ENCODE measurements at regions not wholly inside any gene's neighbourhood (a gene's known extent, or its start where the extent isn't known, plus 50 kb on each side); places are given as distances from the start of the nearest gene placed in this dataset.
A peak's percentile ranks its signal among the peaks of the same experiment; 100 is the strongest.

DNA sequence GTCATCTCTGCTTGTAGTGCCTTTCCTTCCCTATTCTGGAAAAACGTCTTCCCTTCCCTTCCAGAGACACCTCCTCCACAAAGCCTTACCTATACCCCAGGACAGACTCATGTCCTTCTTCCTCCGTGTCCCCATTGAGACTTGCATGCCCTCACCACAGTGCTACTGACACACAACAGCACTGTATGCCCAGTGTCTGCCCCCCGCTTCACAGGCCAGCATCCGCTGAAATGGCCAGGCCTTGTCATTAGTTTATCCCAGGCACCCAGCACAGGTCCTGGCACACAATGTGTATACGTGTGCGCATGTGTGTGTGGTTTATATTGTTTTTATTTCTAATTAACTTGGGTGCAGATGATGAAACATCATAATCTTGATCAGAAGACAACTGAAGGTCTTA is 130.1 kb upstream of the CCL2 start:
- Histone ChIP-seq H3K14ac (replicated peaks; ENCODE audit: low read depth, low read length) (no peak overlapping the region), H3K9ac (ENCODE audit: low read depth, low read length) (no peak overlapping the region), H3K27me3 (ENCODE audit: control insufficient read depth, insufficient read depth, low read length) (no peaks in the 10 kb centered on the region; the same call in 1 of the 2 replicates), H4K20me1 (ENCODE audit: insufficient read depth, low read length) (no peaks in the 10 kb centered on the region), H4K91ac (ENCODE audit: insufficient read depth, low read depth, low read length) (no peak overlapping the region), H2BK5ac (ENCODE audit: low read depth, low read length, poor library complexity, severe bottlenecking) (no peak overlapping the region), H4K8ac (ENCODE audit: low read depth in 2 of 2, low read length in 2 of 2) (no peak overlapping the region), H2BK20ac (ENCODE audit: low read depth, low read length) (no peak overlapping the region), H3K4me1 (ENCODE audit: control insufficient read depth, insufficient read depth, low read length) (no peaks in the 10 kb centered on the region), H3K4me2 (ENCODE audit: low read depth, low read length) (no peak overlapping the region), H3K9me3 (ENCODE audit: control insufficient read depth, insufficient read depth, low read length) (no peaks in the 10 kb centered on the region), H3K4me3 (ENCODE audit: insufficient read depth, low read depth, low read length) (no peak overlapping the region), H2AFZ (replicated peaks; ENCODE audit: low read length, poor library complexity) (peak overlapping the region; percentile 10), H2AK9ac (replicated peaks; ENCODE audit: low read depth, low read length, poor library complexity) (no peak overlapping the region), H3K36me3 (ENCODE audit: control insufficient read depth, insufficient read depth, low read length) (no peaks in the 10 kb centered on the region), H3K9me1 (ENCODE audit: insufficient read depth, low read length) (no peaks in the 10 kb centered on the region), H3K4ac (ENCODE audit: low read depth, low read length) (no peak overlapping the region), H3K23ac (ENCODE audit: low read depth, low read length) (no peak overlapping the region), H2AK5ac (ENCODE audit: low read depth, low read length) (no peak overlapping the region), H3K56ac (ENCODE audit: extremely low read depth, insufficient read depth, low read length) (no peak overlapping the region), H3K27ac (ENCODE audit: insufficient read depth, low read length) (no peak overlapping the region), H2BK15ac (ENCODE audit: low read depth, low read length) (no peak overlapping the region), H3K79me1 (ENCODE audit: low read depth in 1 of 2, low read length in 2 of 2) (no peaks in the 10 kb centered on the region), H4K5ac (ENCODE audit: low read depth, low read length) (no peak overlapping the region), H2BK120ac (ENCODE audit: low read depth, low read length) (no peak overlapping the region), H3K18ac (ENCODE audit: low read depth, low read length) (no peak overlapping the region)
- intact Hi-C loops (cut with micrococcal nuclease) = no loop called here
- ATAC-seq (ENCODE audit: low read depth) = no peak
- in situ Hi-C loops (cut with MboI; ENCODE audit: low sequenced_read_pairs) = no loop called here
- POLR2A ChIA-PET (ENCODE audit: unreplicated experiment) = no interaction called here
- WGBS, 2 experiments (ENCODE audit: extremely low coverage in 2 of 2, insufficient read length in 1 of 2) = 0% methylated on average over 1 of the region's 6 CpGs; no CpG with 5 or more reads in 1 of the 2 experiments
- no peak for DNase-seq
- TF ChIP-seq POLR2A (IDR thresholded peaks at IDR 0.05; ENCODE audit: low read depth, low read length) (no peak), RCOR1 (IDR thresholded peaks at IDR 0.05; ENCODE audit: insufficient replicate concordance, low read length) (no peak), MAFK (IDR thresholded peaks at IDR 0.05; ENCODE audit: low read depth, low read length) (no peak), FOS (IDR thresholded peaks at IDR 0.05; ENCODE audit: low read depth, low read length) (no peak), MXI1 (IDR thresholded peaks at IDR 0.05; ENCODE audit: borderline replicate concordance, low read depth, low read length) (no peak), MAZ (IDR thresholded peaks at IDR 0.05; ENCODE audit: borderline replicate concordance, low read depth, low read length) (no peak), RFX5 (IDR thresholded peaks at IDR 0.05; ENCODE audit: low read depth, low read length) (no peak), NFE2L2 (IDR thresholded peaks at IDR 0.05; ENCODE audit: low read depth, low read length) (no peak), BHLHE40 (IDR thresholded peaks at IDR 0.05; ENCODE audit: low read depth, low read length) (no peak), CHD1 (IDR thresholded peaks at IDR 0.05; ENCODE audit: low read depth, low read length) (no peak), SMC3 (IDR thresholded peaks at IDR 0.05; ENCODE audit: low read depth, low read length) (no peak), CEBPB (IDR thresholded peaks at IDR 0.05; ENCODE audit: low read depth, low read length) (no peak), RAD21 (IDR thresholded peaks at IDR 0.05; ENCODE audit: low read length) (no peak)
- TF ChIP-seq, protein P1, sequence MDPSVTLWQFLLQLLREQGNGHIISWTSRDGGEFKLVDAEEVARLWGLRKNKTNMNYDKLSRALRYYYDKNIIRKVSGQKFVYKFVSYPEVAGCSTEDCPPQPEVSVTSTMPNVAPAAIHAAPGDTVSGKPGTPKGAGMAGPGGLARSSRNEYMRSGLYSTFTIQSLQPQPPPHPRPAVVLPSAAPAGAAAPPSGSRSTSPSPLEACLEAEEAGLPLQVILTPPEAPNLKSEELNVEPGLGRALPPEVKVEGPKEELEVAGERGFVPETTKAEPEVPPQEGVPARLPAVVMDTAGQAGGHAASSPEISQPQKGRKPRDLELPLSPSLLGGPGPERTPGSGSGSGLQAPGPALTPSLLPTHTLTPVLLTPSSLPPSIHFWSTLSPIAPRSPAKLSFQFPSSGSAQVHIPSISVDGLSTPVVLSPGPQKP (IDR thresholded peaks at IDR 0.05; ENCODE audit: borderline replicate concordance, low read depth, low read length) = no peak
- TF ChIP-seq, protein P2, sequence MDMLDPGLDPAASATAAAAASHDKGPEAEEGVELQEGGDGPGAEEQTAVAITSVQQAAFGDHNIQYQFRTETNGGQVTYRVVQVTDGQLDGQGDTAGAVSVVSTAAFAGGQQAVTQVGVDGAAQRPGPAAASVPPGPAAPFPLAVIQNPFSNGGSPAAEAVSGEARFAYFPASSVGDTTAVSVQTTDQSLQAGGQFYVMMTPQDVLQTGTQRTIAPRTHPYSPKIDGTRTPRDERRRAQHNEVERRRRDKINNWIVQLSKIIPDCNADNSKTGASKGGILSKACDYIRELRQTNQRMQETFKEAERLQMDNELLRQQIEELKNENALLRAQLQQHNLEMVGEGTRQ (IDR thresholded peaks at IDR 0.05; ENCODE audit: low read depth, low read length) = no peak
- TF ChIP-seq, protein P3, sequence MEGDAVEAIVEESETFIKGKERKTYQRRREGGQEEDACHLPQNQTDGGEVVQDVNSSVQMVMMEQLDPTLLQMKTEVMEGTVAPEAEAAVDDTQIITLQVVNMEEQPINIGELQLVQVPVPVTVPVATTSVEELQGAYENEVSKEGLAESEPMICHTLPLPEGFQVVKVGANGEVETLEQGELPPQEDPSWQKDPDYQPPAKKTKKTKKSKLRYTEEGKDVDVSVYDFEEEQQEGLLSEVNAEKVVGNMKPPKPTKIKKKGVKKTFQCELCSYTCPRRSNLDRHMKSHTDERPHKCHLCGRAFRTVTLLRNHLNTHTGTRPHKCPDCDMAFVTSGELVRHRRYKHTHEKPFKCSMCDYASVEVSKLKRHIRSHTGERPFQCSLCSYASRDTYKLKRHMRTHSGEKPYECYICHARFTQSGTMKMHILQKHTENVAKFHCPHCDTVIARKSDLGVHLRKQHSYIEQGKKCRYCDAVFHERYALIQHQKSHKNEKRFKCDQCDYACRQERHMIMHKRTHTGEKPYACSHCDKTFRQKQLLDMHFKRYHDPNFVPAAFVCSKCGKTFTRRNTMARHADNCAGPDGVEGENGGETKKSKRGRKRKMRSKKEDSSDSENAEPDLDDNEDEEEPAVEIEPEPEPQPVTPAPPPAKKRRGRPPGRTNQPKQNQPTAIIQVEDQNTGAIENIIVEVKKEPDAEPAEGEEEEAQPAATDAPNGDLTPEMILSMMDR (conservative IDR thresholded peaks at IDR 0.05; ENCODE audit: low read depth, low read length) = no peak
- no TSS peak for BruUV-seq (replicated peaks)
- dilution Hi-C loops (cut with HindIII; ENCODE audit: low sequenced_read_pairs, unreplicated experiment) = no loop called here
- CTCF ChIA-PET = no interaction called here

Measured in IMR-90 (cell line).